Brain pericyte (primary cell): ENCODE measurements at regions not wholly inside any gene's neighbourhood (a gene's known extent, or its start where the extent isn't known, plus 50 kb on each side); places are given as distances from the start of the nearest gene placed in this dataset.

Source experiments
- DNase-seq: peaks from one replicate; pipeline ENCODE4 v3.0.0-alpha.2; 2012; ENCODE audit warnings: low read depth, low spot score

- DNase-seq = no peak
These were observed 406.9 kb downstream of the CDH26 start for GRCh38 chr20:60365064-60365666.

GRCh38 chr20:60365882-60366281, 407.7 kb downstream of the CDH26 start:
- DNase-seq = no peak

- no peak for DNase-seq
These were observed 413.2 kb downstream of the CDH26 start for GRCh38 chr20:60371384-60371783.

- DNase-seq = no peak
These were observed 414.1 kb downstream of the CDH26 start for GRCh38 chr20:60372275-60372674.

GRCh38 chr20:60372822-60373221, 414.6 kb downstream of the CDH26 start:
- DNase-seq = no peak

GRCh38 chr20:60378620-60379019, 420.4 kb downstream of the CDH26 start:
- DNase-seq = no peak

- no peak for DNase-seq
These were observed 423.6 kb downstream of the CDH26 start for GRCh38 chr20:60381643-60382400.

GRCh38 chr20:60389441-60389840, 431.2 kb downstream of the CDH26 start:
- no peak for DNase-seq

GRCh38 chr20:60389882-60390281, 431.7 kb downstream of the CDH26 start:
- DNase-seq = no peak

- DNase-seq = no peak
These were observed 437.8 kb downstream of the CDH26 start for GRCh38 chr20:60395991-60396390.

- no peak for DNase-seq
These were observed 442.3 kb downstream of the CDH26 start for GRCh38 chr20:60400567-60400966.

- DNase-seq = no peak
These were observed 444.2 kb downstream of the CDH26 start for GRCh38 chr20:60402189-60403058.

GRCh38 chr20:60403105-60403741, 445.0 kb downstream of the CDH26 start:
- no peak for DNase-seq

- no peak for DNase-seq
These were observed 449.0 kb downstream of the CDH26 start for GRCh38 chr20:60407011-60407771.

- DNase-seq = no peak
These were observed 449.7 kb downstream of the CDH26 start for GRCh38 chr20:60407938-60408337.

GRCh38 chr20:60408435-60408834, 450.2 kb downstream of the CDH26 start:
- no peak for DNase-seq

GRCh38 chr20:60410618-60411264, 452.5 kb downstream of the CDH26 start:
- no peak for DNase-seq

GRCh38 chr20:60411813-60412212, 453.6 kb downstream of the CDH26 start:
- no peak for DNase-seq

- no peak for DNase-seq
These were observed 462.5 kb downstream of the CDH26 start for GRCh38 chr20:60420676-60421229.

GRCh38 chr20:60422848-60423247, 464.6 kb downstream of the CDH26 start:
- DNase-seq = no peak
